Skin of body (tissue), 1 donor: ENCODE measurements at regions not wholly inside any gene's neighbourhood (a gene's known extent, or its start where the extent isn't known, plus 50 kb on each side); places are given as distances from the start of the nearest gene placed in this dataset.
A peak's percentile ranks its signal among the peaks of the same experiment; 100 is the strongest.
"Not testable (repeated sequence)": the region's sequence is repeated elsewhere in the genome, so short reads cannot be mapped to it uniquely, and the experiment has no call there.

Experiments used
- DNase-seq: peaks from one replicate; lab custom pipeline; 2025; lab: John Stamatoyannopoulos, UW

GRCh38 chr7:119994928-119995327, 278.0 kb upstream of the KCND2 start:
- no peak for DNase-seq

- DNase-seq, result no peak
Observed at GRCh38 chr7:119996634-119997033, 276.3 kb upstream of the KCND2 start.

DNA sequence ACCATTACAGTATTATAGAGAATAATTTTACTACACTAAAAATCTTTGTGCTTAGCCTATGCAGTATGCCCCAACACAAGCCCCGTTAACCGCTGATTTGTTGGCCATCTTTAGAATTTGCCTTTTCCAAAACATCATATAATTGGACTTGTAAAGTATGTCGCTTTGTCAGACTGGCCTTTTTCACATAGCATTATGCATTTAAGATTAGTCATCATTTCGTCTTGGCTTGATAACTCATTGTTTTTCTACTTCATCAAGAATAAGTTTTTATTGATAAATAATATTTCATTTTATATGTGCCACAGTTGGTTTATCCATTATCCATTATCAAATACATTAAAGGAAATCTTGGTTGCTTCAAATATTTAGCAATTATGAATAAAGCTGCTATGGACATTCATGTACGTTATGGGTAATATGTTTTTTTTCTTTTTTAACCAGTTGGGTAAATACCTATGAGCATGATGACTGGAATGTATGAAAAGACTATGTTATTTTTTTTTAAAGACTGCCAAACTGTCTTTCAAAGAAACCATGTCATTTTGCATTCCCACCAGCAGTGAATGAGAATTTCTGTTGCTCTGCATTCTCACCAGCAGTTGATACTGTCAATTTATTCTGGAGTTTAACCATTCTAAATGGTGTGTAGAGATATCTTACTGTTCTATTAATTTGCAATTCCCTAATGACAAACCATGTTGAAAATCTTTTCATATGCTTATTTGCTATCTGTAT, 273.1 kb upstream of the KCND2 start:
- no peak for DNase-seq

- DNase-seq, result no peak
Observed at GRCh38 chr7:120005720-120006119, 267.3 kb upstream of the KCND2 start.

DNA sequence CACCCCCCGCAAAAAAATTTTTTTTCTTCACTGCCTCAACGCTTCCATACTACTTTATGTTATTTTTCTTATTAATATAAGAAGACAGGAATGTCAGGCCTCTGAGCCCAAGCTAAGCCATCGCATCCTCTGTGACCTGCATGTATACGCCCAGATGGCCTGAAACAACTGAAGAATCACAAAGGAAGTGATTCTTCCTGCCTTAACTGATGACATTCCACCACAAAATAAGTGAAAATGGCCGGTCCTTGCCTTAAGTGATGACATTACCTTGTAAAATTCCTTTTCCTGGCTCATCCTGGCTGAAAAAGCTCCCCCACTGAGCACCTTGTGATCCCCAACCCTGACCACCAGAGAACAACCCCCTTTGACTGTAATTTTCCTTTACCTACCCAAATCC, 258.7 kb upstream of the KCND2 start:
- DNase-seq, result not testable (repeated sequence)

DNA sequence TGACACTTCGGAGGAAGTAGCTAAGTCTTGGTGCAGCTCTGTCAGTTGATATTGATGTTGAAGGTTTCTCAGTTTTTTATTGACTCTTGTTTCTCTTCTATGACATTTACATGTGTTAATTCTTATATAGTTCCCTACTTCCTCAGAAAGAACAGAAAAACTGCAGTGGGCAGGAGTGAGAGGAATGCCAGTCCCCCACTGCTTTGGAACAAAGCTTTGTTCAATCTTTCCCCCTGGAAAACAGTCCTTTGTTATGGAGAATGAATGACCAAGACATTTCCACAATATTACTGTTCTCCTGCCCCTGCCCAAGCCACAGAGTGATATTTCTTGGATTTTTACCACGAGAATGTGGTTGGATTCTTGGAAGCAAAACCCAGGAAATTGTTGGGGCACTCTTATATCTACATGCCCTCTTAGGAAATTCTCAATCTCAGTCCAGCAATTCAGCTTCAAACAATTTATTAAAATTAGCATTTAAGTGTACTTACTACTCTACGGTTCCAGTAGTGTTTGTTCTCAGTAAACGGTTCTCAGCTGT, 258.0 kb upstream of the KCND2 start:
- no peak for DNase-seq

GRCh38 chr7:120021085-120021484, 251.9 kb upstream of the KCND2 start:
- no peak for DNase-seq

- DNase-seq, result no peak
Observed at GRCh38 chr7:120023494-120024167, 249.3 kb upstream of the KCND2 start.

- peak; percentile 41 for DNase-seq
Observed at GRCh38 chr7:120028636-120029035, 244.3 kb upstream of the KCND2 start.

- DNase-seq, result no peak
Observed at GRCh38 chr7:120030876-120031275, 242.1 kb upstream of the KCND2 start.

DNA sequence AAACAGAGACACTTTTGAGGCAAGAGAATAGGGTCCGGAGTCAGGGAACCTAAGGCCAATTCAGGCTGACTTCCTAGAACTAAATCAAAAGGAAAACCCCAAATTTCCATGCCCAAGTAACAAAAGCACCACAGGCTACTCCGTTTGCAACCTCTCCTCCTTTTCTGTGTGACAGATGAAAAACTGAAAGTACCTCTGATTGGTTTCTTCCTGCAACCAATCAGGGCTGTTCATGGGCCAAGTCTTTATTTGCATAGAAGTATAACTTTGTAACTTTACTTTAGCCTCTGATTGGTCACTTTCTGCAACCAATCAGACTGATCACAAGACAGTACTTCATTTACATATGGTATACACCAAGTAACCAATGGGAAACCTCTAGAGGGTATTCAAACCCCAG, 239.9 kb upstream of the KCND2 start:
- no peak for DNase-seq

GRCh38 chr7:120039138-120039537, 233.8 kb upstream of the KCND2 start:
- DNase-seq, result no peak

DNA sequence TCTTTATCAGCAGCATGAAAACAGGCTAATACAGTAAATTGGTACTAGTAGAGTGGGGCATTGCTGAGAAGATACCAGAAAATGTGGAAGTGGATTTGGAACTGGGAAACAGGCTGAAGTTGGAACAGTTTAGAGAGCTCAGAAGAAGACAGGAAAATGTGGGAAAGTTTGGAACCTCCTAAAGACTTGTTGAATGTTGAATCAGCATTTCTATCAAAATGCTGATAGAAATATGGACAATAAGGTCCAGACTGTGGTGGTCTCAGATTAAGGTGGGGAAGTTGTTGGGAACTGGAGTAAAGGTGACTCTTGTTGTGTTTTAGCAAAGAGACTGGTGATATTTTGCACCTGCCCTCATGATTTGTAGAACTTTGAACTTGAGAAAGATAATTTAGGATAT, 231.2 kb upstream of the KCND2 start:
- no peak for DNase-seq

GRCh38 chr7:120043250-120043649, 229.7 kb upstream of the KCND2 start:
- DNase-seq, result no peak

DNA sequence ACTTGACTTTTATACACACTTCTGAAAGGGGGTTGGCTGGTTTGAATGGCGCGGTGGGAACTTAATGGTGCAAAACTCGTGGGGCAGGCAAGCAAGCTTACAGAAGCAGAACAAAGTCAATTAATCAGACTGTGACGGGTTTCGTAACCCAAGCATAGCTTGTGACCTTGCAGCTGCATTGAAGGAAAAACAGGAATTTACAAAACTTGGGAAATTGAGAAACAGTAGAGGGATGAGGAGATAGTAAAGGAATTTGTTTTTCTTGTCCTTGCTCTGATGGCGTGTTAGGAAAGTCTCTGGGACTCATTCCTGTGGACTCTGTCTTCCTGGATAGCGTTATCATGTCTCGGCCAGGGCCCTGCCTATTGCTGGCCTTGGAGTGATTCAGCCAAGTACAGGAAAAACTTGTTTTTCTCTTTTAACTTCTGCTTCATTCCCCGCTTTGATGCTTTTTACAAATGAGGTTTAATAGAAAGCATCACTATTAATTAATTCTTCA, 220.0 kb upstream of the KCND2 start:
- peak; percentile 17 for DNase-seq

DNA sequence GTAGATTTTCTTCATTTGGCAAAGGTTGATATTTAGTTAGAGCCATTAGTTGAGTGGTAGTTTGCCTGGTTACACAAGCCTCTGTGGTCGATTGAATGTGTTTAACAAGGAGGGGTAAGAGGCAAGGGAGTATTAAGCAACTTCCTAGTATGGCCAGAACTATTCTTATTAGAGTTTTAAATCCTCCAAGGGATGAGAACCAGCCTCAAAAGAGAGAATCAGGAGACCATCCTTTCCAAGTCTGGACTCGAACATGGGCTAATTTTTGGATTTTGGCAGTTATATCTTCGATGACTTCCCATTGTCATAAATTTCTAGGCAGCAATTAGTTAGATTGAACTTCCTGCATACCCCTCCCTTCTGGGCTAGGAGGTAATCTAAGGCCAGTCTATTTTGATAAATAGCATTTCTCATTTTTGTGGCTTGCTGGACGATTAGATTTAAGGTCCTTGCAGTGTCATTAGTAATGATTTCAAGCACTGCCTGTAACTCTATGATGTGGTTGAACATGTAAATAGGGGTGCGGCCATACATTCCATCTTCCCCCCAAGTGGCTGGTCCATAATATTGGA, 219.5 kb upstream of the KCND2 start:
- DNase-seq, result no peak

DNA sequence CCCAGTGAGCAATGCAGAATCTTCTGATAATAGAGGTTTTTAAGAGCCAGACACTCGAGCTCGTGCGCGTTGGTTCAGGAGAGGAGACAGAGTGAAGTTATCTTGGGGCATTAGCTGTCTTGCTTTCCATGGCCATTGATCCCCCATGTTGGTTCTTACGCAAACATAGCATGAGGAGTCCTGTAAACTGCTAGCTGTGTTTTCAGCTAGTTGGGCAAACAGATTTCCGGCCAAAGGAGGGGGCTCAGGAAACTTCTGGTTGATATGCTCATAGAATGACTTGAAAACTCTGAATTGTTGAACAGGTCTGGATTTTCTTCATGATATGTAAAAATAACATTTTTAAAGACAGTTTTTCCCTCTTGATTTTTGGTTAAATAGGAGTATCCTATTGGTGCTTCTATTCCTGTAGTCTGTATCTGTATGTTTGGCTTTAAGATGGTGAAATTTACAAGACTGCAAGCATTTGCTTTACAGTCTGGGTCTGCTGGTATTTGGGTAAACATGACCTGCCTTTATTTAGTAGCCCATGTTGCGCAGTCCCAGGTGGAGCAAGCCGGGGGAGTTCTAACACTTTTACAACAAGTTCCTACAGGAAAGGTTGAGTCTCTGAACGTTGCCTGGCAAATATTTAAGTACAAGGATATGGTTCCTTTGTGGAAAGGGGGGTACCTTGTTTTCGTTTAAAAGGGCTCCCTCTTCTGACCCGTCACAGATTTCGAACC, 218.4 kb upstream of the KCND2 start:
- DNase-seq, result no peak

DNA sequence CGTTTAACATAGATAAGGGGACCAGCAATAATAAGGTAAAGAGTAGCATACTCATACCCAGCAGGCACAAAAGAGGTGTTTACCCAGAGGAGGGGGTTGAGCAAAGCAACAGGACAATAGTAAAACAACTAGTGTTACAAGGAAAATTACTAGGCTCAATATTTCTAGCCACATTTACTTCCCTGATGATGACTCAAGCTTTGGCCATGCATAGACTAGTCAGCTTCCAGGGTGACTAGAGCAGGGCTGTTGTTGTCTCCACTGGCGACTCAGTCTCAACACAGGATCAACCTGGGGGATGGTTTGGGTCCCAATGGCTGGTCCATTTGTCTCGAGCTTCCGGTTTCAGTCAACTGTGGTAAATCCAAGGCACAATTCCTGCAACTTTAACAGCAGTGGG, 217.7 kb upstream of the KCND2 start:
- DNase-seq, result no peak

DNA sequence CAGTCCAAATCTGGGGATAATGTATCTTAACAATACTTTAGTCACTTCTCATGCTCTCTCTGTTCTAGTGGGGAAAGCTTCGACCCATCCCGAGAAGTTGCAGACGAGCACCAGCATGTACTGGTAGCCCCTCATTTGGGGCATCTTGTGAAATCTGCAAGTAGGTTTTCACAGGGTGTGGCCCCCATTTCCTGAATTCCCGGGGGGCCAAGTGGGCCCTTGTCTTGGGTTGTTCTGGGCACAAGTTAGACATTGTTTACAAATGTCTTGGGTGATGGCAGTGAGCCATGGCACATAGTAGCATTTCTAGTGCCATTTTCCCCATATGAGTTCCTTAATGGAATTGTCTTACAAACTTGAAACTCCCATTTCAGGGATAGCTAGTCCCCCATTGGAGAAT, 216.7 kb upstream of the KCND2 start:
- DNase-seq, result no peak

GRCh38 chr7:120059641-120060040, 213.3 kb upstream of the KCND2 start:
- DNase-seq, result no peak

- no peak for DNase-seq
Observed at GRCh38 chr7:120060281-120060680, 212.7 kb upstream of the KCND2 start.

DNA sequence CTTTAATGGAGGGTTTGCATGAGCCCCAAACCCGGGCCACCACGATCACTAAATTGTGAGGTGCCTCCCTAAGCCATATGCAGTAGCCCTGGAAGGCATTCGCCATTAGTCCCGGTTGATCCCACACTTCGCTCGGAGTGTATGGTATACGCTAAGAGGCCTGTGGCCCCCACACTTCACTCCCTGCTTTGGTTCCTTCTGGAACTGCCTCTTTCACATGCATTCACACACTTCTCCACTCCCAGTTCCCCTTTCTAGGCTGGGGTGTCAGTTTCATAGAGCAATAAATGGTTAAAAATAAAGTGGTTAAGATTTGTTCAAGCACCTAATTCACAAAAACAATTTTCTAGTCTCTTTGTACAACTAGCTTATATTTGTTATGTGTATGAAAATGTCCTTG, 212.1 kb upstream of the KCND2 start:
- no peak for DNase-seq
